ENCODE measurements at regions not wholly inside any gene's neighbourhood (a gene's known extent, or its start where the extent isn't known, plus 50 kb on each side); places are given as distances from the start of the nearest gene placed in this dataset.

DNA sequence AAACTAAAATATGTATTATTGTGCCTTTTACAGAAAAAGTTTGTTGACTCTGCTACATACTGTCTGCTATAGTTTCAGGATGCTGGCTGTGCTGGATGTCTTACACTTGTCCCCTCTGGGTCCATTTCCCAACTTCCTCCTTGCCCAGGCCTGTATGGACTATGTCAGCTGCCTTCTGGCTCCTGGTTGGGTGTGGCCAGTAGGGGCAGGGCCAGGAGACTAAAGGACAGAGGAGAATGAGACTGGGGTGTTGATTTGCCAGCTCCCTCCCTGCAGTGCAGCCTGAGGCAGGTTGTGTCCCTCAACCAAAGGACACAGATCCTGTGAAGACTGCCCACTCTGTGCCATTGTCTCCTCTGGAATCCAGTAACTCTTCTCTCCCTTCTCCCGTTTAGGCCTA, 90.6 kb upstream of the UBE2E2 start:
- Histone ChIP-seq H3K4me2 (ENCODE audit: insufficient read depth, low read length) (no peak overlapping the region), H3K4me1 (ENCODE audit: insufficient read depth, low read length) (peaks cover 8% of the 10 kb centered on the region), H3K27ac (ENCODE audit: low read depth, low read length) (no peak overlapping the region), H3K79me2 (ENCODE audit: insufficient read depth, low read length) (no peaks in the 10 kb centered on the region), H4K20me1 (ENCODE audit: insufficient read depth, low read length) (no peaks in the 10 kb centered on the region), H3K4me3 (ENCODE audit: insufficient read depth, low read length) (no peak overlapping the region), H3K36me3 (ENCODE audit: insufficient read depth, low read length) (no peaks in the 10 kb centered on the region), H3K9me3 (ENCODE audit: low read depth, low read length) (no peaks in the 10 kb centered on the region), H2AFZ (ENCODE audit: low read length) (no peak overlapping the region), H3K27me3 (ENCODE audit: insufficient read depth, low read length) (peaks cover 8% of the 10 kb centered on the region)
- TF ChIP-seq, protein P1, sequence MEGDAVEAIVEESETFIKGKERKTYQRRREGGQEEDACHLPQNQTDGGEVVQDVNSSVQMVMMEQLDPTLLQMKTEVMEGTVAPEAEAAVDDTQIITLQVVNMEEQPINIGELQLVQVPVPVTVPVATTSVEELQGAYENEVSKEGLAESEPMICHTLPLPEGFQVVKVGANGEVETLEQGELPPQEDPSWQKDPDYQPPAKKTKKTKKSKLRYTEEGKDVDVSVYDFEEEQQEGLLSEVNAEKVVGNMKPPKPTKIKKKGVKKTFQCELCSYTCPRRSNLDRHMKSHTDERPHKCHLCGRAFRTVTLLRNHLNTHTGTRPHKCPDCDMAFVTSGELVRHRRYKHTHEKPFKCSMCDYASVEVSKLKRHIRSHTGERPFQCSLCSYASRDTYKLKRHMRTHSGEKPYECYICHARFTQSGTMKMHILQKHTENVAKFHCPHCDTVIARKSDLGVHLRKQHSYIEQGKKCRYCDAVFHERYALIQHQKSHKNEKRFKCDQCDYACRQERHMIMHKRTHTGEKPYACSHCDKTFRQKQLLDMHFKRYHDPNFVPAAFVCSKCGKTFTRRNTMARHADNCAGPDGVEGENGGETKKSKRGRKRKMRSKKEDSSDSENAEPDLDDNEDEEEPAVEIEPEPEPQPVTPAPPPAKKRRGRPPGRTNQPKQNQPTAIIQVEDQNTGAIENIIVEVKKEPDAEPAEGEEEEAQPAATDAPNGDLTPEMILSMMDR (IDR thresholded peaks at IDR 0.05; ENCODE audit: extremely low read depth, low read depth, low read length), result no peak
- no peak for DNase-seq (ENCODE audit: insufficient read length, low spot score, missing footprints)

DNA sequence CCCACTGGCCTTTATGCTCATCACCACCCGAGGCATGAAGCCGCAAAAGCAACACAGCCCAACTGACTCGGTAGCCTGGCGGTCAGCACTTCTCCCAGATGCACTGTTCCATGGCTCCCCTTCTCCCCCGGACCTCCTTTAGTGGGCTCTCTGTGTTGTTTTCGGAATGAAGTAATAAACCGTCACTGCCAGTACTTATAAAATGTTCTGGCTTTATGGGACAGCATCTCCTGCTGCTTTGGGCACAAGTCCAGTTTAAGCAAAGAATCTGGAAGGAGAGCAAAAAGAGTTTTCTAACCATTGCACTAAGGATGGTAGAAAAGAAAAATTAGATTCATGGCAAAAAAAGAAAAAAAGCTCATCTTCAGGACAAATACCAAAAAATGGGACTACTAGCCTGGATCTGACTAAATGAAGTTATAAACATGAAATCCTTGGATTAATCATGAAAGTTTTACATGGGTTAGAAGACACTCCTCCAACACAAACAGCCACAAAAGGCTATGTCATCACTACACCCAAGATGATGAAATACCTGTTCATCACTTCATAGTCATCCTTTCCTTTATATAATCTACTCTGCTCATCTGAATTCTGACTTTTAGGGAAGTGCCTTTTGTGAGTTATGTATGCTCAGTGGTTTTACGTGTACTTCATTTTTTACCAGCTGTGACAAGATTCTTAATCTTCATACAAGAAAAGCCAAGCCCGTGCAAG, 89.5 kb upstream of the UBE2E2 start:
- no peak overlapping the region for H3K4me3 ChIP-seq (ENCODE audit: insufficient read depth, low read length)
- H3K36me3 ChIP-seq (ENCODE audit: insufficient read depth, low read length), result no peaks in the 10 kb centered on the region
- H3K79me2 ChIP-seq (ENCODE audit: insufficient read depth, low read length), result no peaks in the 10 kb centered on the region
- peaks cover 8% of the 10 kb centered on the region for H3K27me3 ChIP-seq (ENCODE audit: insufficient read depth, low read length)
- H3K4me1 ChIP-seq (ENCODE audit: insufficient read depth, low read length), result peaks cover 8% of the 10 kb centered on the region
- H3K4me2 ChIP-seq (ENCODE audit: insufficient read depth, low read length), result peak overlapping the region; percentile 70
- no peaks in the 10 kb centered on the region for H4K20me1 ChIP-seq (ENCODE audit: insufficient read depth, low read length)
- TF ChIP-seq, protein P1 (IDR thresholded peaks at IDR 0.05; ENCODE audit: extremely low read depth, low read depth, low read length), result no peak
- no peak overlapping the region for H3K27ac ChIP-seq (ENCODE audit: low read depth, low read length)
- peak overlapping the region; percentile 71 for H2AFZ ChIP-seq (ENCODE audit: low read length)
- DNase-seq (ENCODE audit: insufficient read length, low spot score, missing footprints), result peak; percentile 26
- H3K9me3 ChIP-seq (ENCODE audit: low read depth, low read length), result no peaks in the 10 kb centered on the region

DNA sequence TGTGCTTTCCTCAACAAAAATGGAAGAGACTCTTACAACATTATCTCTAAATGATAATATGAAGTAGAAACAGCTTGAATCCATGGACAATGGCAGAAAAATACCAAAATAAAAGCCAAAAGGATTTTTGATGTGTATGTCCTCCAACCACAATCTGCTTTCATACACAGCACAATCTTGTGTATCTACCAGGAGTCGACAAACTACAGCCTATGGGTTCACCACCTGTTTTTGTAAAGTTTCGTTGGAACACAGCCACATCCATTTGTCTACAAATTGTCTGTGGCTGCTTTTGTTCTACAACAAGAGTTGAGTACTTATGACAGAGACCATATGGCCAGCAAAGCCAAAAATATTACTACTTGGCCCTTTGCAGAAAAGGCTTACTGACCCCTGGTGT, 88.7 kb upstream of the UBE2E2 start:
- Histone ChIP-seq H3K36me3 (ENCODE audit: insufficient read depth, low read length) (no peaks in the 10 kb centered on the region), H3K9me3 (ENCODE audit: low read depth, low read length) (no peaks in the 10 kb centered on the region), H4K20me1 (ENCODE audit: insufficient read depth, low read length) (no peaks in the 10 kb centered on the region), H3K27ac (ENCODE audit: low read depth, low read length) (no peak overlapping the region), H3K4me3 (ENCODE audit: insufficient read depth, low read length) (no peak overlapping the region), H3K27me3 (ENCODE audit: insufficient read depth, low read length) (peaks cover 8% of the 10 kb centered on the region), H2AFZ (ENCODE audit: low read length) (no peak overlapping the region), H3K4me1 (ENCODE audit: insufficient read depth, low read length) (peaks cover 8% of the 10 kb centered on the region), H3K79me2 (ENCODE audit: insufficient read depth, low read length) (no peaks in the 10 kb centered on the region), H3K4me2 (ENCODE audit: insufficient read depth, low read length) (no peak overlapping the region)
- TF ChIP-seq, protein P1 (IDR thresholded peaks at IDR 0.05; ENCODE audit: extremely low read depth, low read depth, low read length), result no peak
- DNase-seq (ENCODE audit: insufficient read length, low spot score, missing footprints), result peak; percentile 14

DNA sequence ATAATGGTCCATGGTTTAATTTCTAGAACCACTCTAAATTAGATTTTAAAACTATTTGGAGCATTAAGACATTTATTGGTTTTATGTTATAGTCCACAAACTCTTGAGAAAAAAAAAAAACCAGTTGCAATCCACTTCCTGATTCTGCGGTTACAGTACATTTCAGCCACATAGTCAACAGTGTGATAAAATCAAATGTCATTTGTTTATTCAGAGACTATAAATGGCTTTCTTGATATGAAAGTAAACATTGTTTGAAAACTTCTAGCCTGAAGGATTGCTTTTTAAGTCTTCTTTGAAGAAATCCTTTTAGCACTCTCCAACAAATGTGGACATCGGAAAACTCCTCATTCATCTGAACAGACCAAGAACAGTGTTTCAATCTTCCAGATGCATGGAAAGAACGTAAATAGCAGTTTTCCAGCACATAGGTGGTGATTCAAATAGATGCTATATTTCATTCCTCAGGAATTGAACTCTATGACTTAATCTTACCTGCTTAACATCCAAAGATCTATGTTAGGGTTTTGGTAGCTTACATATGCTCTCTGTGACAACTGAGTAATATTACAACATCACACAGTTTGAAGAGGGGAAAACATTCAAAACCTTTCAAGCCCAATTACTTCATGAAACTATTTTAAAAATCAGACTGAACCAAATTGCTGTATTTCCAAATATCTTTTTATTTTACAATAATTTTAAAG, 87.8 kb upstream of the UBE2E2 start:
- no peak overlapping the region for H2AFZ ChIP-seq (ENCODE audit: low read length)

More for the DNA sequence above, 87.8 kb upstream of the UBE2E2 start:
- H4K20me1 ChIP-seq (ENCODE audit: insufficient read depth, low read length), result no peaks in the 10 kb centered on the region
- H3K4me3 ChIP-seq (ENCODE audit: insufficient read depth, low read length), result no peak overlapping the region
- H3K9me3 ChIP-seq (ENCODE audit: low read depth, low read length), result no peaks in the 10 kb centered on the region
- H3K4me2 ChIP-seq (ENCODE audit: insufficient read depth, low read length), result no peak overlapping the region
- H3K36me3 ChIP-seq (ENCODE audit: insufficient read depth, low read length), result no peaks in the 10 kb centered on the region
- no peak overlapping the region for H3K27ac ChIP-seq (ENCODE audit: low read depth, low read length)
- TF ChIP-seq, protein P1 (IDR thresholded peaks at IDR 0.05; ENCODE audit: extremely low read depth, low read depth, low read length), result no peak
- H3K27me3 ChIP-seq (ENCODE audit: insufficient read depth, low read length), result peaks cover 8% of the 10 kb centered on the region
- peaks cover 8% of the 10 kb centered on the region for H3K4me1 ChIP-seq (ENCODE audit: insufficient read depth, low read length)
- DNase-seq (ENCODE audit: insufficient read length, low spot score, missing footprints), result no peak
- H3K79me2 ChIP-seq (ENCODE audit: insufficient read depth, low read length), result no peaks in the 10 kb centered on the region
